ENCODE measurements at regions not wholly inside any gene's neighbourhood (a gene's known extent, or its start where the extent isn't known, plus 50 kb on each side); places are given as distances from the start of the nearest gene placed in this dataset.

- no peak overlapping the region for H3K4me3 ChIP-seq
- WGBS = 55% methylated on average over 3 of the region's 3 CpGs
- peak overlapping the region in 1 of 4 donors; percentile 26 for H3K27ac ChIP-seq (replicated peaks in 1 of 4)
- TF ChIP-seq POLR2AphosphoS5 (IDR thresholded peaks at IDR 0.05) (no peak), CTCF (IDR thresholded peaks at IDR 0.05) (no peak), POLR2A (IDR thresholded peaks at IDR 0.05; ENCODE audit: low read depth) (no peak), EP300 (IDR thresholded peaks at IDR 0.05) (no peak)
- intact Hi-C loops (cut with DNase I) = no loop called here
- no peaks in the 10 kb centered on the region for H3K27me3 ChIP-seq
- no peaks in the 10 kb centered on the region for H3K9me3 ChIP-seq
- no peak for DNase-seq (ENCODE audit: extremely low spot score)
- H3K4me1 ChIP-seq = peaks cover 0 to 13% (median 10%) of the 10 kb centered on the region in 4 donors
- no peaks in the 10 kb centered on the region for H3K36me3 ChIP-seq
Measured at GRCh38 chr18:44497311-44497710, 183.4 kb upstream of the SETBP1 start.

- 62% methylated on average over 3 of the region's 3 CpGs for WGBS
Measured at GRCh38 chr18:44497757-44498490, 182.8 kb upstream of the SETBP1 start.

GRCh38 chr18:44500808-44501610, 179.7 kb upstream of the SETBP1 start:
- WGBS = 78% methylated on average over 2 of the region's 2 CpGs
- Histone ChIP-seq H3K27me3 (no peaks in the 10 kb centered on the region), H3K9me3 (no peaks in the 10 kb centered on the region), H3K36me3 (no peaks in the 10 kb centered on the region), H3K27ac (replicated peaks in 1 of 4) (no peak overlapping the region), H3K4me1 (peaks cover 0 to 13% (median 10%) of the 10 kb centered on the region in 4 donors), H3K4me3 (no peak overlapping the region)
- TF ChIP-seq POLR2AphosphoS5 (IDR thresholded peaks at IDR 0.05) (no peak), EP300 (IDR thresholded peaks at IDR 0.05) (no peak), CTCF (IDR thresholded peaks at IDR 0.05) (no peak), POLR2A (IDR thresholded peaks at IDR 0.05; ENCODE audit: low read depth) (no peak)
- DNase-seq (ENCODE audit: extremely low spot score) = no peak
- intact Hi-C loops (cut with DNase I) = no loop called here

More at GRCh38 chr18:44497757-44498490, 182.8 kb upstream of the SETBP1 start:
- no peak for TF ChIP-seq CTCF (IDR thresholded peaks at IDR 0.05)
- TF ChIP-seq POLR2A (IDR thresholded peaks at IDR 0.05; ENCODE audit: low read depth) = no peak
- no peak for TF ChIP-seq EP300 (IDR thresholded peaks at IDR 0.05)
- TF ChIP-seq POLR2AphosphoS5 (IDR thresholded peaks at IDR 0.05) = peak in 1 of 2 donors; percentile 49
- peak overlapping the region in 1 of 4 donors; percentile 26 for H3K27ac ChIP-seq (replicated peaks in 1 of 4)
- DNase-seq (ENCODE audit: extremely low spot score) = no peak
- no peaks in the 10 kb centered on the region for H3K9me3 ChIP-seq
- H3K4me1 ChIP-seq = peaks cover 0 to 13% (median 10%) of the 10 kb centered on the region in 4 donors
- no peaks in the 10 kb centered on the region for H3K27me3 ChIP-seq
- no peaks in the 10 kb centered on the region for H3K36me3 ChIP-seq
- H3K4me3 ChIP-seq = no peak overlapping the region
- intact Hi-C loops (cut with DNase I) = no loop called here

GRCh38 chr18:44502221-44502620, 178.5 kb upstream of the SETBP1 start:
- no peaks in the 10 kb centered on the region for H3K9me3 ChIP-seq
- TF ChIP-seq EP300 (IDR thresholded peaks at IDR 0.05) (no peak), POLR2A (IDR thresholded peaks at IDR 0.05; ENCODE audit: low read depth) (no peak), CTCF (IDR thresholded peaks at IDR 0.05) (no peak), POLR2AphosphoS5 (IDR thresholded peaks at IDR 0.05) (no peak)
- H3K4me3 ChIP-seq = no peak overlapping the region
- intact Hi-C loops (cut with DNase I) = no loop called here
- 88% methylated on average over 1 of the region's 1 CpG for WGBS
- no peak for DNase-seq (ENCODE audit: extremely low spot score)
- H3K27ac ChIP-seq (replicated peaks in 1 of 4) = no peak overlapping the region
- peaks cover 0 to 12% (median 9%) of the 10 kb centered on the region in 4 donors for H3K4me1 ChIP-seq
- H3K36me3 ChIP-seq = no peaks in the 10 kb centered on the region
- no peaks in the 10 kb centered on the region for H3K27me3 ChIP-seq
